ENCODE measurements at regions not wholly inside any gene's neighbourhood (a gene's known extent, or its start where the extent isn't known, plus 50 kb on each side); places are given as distances from the start of the nearest gene placed in this dataset.

GRCh38 chr7:420142-421093 lies 99.2 kb downstream of the PDGFA start:
- Histone ChIP-seq H3K36me3 (ENCODE audit: control insufficient read depth in 2 of 2, insufficient read depth in 1 of 2, low read length in 2 of 2) (no peaks in the 10 kb centered on the region), H3K4me1 (ENCODE audit: control insufficient read depth, insufficient read depth, low read length) (no peaks in the 10 kb centered on the region), H3K4me3 (ENCODE audit: low read depth, low read length) (no peak overlapping the region), H3K9me3 (ENCODE audit: control insufficient read depth, insufficient read depth, low read depth, low read length) (no peaks in the 10 kb centered on the region), H3K27ac (ENCODE audit: extremely low read depth, low read depth, low read length) (no peak overlapping the region)
- TF ChIP-seq ZNF274 (IDR thresholded peaks at IDR 0.05; ENCODE audit: low read length) (no peak), ZNF274 (tag by site-specific recombination; IDR thresholded peaks at IDR 0.05; ENCODE audit: borderline replicate concordance) (no peak), ELK4 (IDR thresholded peaks at IDR 0.05; ENCODE audit: borderline replicate concordance, low read depth, low read length) (no peak), KLF16 (tag by site-specific recombination; IDR thresholded peaks at IDR 0.05) (no peak), ZNF202 (tag by site-specific recombination; IDR thresholded peaks at IDR 0.05; ENCODE audit: borderline replicate concordance) (no peak), GLIS1 (tag by site-specific recombination; IDR thresholded peaks at IDR 0.05) (no peak), ZNF792 (tag by site-specific recombination; IDR thresholded peaks at IDR 0.05) (no peak), ZNF513 (tag by site-specific recombination; IDR thresholded peaks at IDR 0.05) (no peak)
- ChIA-PET CTCF (no interaction called here), POLR2A (no interaction called here)

GRCh38 chr7:421136-421991 lies 98.3 kb downstream of the PDGFA start:
- H3K9me3 ChIP-seq (ENCODE audit: control insufficient read depth, insufficient read depth, low read depth, low read length): no peaks in the 10 kb centered on the region
- TF ChIP-seq ZNF571 (tag by site-specific recombination; IDR thresholded peaks at IDR 0.05) (no peak), PBX3 (CRISPR knock-in tag; IDR thresholded peaks at IDR 0.05) (no peak), ZNF202 (tag by site-specific recombination; IDR thresholded peaks at IDR 0.05; ENCODE audit: borderline replicate concordance) (no peak), ZNF510 (tag by site-specific recombination; IDR thresholded peaks at IDR 0.05; ENCODE audit: insufficient replicate concordance) (no peak), ZFP3 (tag by site-specific recombination; IDR thresholded peaks at IDR 0.05; ENCODE audit: low read depth) (no peak), ZSCAN18 (tag by site-specific recombination; IDR thresholded peaks at IDR 0.05) (no peak), AEBP2 (tag by site-specific recombination; IDR thresholded peaks at IDR 0.05; ENCODE audit: borderline replicate concordance) (no peak), ZNF138 (tag by site-specific recombination; IDR thresholded peaks at IDR 0.05; ENCODE audit: borderline replicate concordance) (no peak), ZSCAN30 (tag by site-specific recombination; IDR thresholded peaks at IDR 0.05) (no peak), ZNF2 (tag by site-specific recombination; IDR thresholded peaks at IDR 0.05) (no peak), ZNF529 (tag by site-specific recombination; IDR thresholded peaks at IDR 0.05; ENCODE audit: insufficient replicate concordance) (no peak), ZNF23 (tag by site-specific recombination; IDR thresholded peaks at IDR 0.05; ENCODE audit: borderline replicate concordance) (no peak), YY1 (tag by site-specific recombination; IDR thresholded peaks at IDR 0.05) (no peak)
- H3K4me3 ChIP-seq (ENCODE audit: low read depth, low read length): no peak overlapping the region
- ChIA-PET CTCF (no interaction called here), POLR2A (no interaction called here)
- no peaks in the 10 kb centered on the region for H3K4me1 ChIP-seq (ENCODE audit: control insufficient read depth, insufficient read depth, low read length)
- H3K27ac ChIP-seq (ENCODE audit: extremely low read depth, low read depth, low read length): no peak overlapping the region
- no peaks in the 10 kb centered on the region for H3K36me3 ChIP-seq (ENCODE audit: control insufficient read depth in 2 of 2, insufficient read depth in 1 of 2, low read length in 2 of 2)

All from HEK293 (cell line).